Pancreas (tissue), 10 donors: ENCODE measurements at regions not wholly inside any gene's neighbourhood (a gene's known extent, or its start where the extent isn't known, plus 50 kb on each side); places are given as distances from the start of the nearest gene placed in this dataset.

Experiments used
- ATAC-seq, 4 donors: fragments of 200-7000 bp; cut with Tn5 transposase; one replicate each; pipeline versions ENCODE4 v1.8.0 to v1.9.1; 2020; ENCODE audit warnings: mild to moderate bottlenecking in 4 of 4, moderate library complexity in 4 of 4
- DNase-seq, 6 donors: peaks; one replicate each; pipeline ENCODE4 v3.0.0-alpha.2; 2020
- FAIRE-seq: peaks from 2 replicates; lab custom pipeline; 2012; peaks lifted over from hg19 to GRCh38; lab: Jason Lieb, UNC
- H3K27ac ChIP-seq, 4 donors: fragments of 200-600 bp; sonication (generic); 1 replicate in 3 of 4; 2 replicates in 1 of 4; pipeline versions ENCODE4 v1.5.0 to v1.8.0; 2020
- H3K27me3 ChIP-seq, 4 donors: fragments of 200-600 bp; one replicate each; pipeline ENCODE4 v1.8.0; 2021
- H3K36me3 ChIP-seq, 3 donors: fragments of 200-600 bp; sonication (generic) in 1 of 3; one replicate each; pipeline versions ENCODE4 v1.5.0 to v1.8.0; 2020 to 2021
- H3K4me1 ChIP-seq, 3 donors: fragments of 200-600 bp; one replicate each; pipeline ENCODE4 v1.8.0; 2021
- H3K4me3 ChIP-seq, 4 donors: fragments of 200-600 bp; sonication (generic) in 2 of 4; one replicate each; pipeline versions ENCODE4 v1.5.0 to v1.8.0; 2020 to 2021
- H3K9me3 ChIP-seq, 4 donors: fragments of 200-600 bp; one replicate each; pipeline ENCODE4 v1.8.0; 2021
- WGBS, 2 donors: extraction: QIAGEN DNeasy Blood & Tissue Kit; methylation state at CpG; one replicate each; pipeline ENCODE4 v1.1.7; 2013; 5-methylcytosine and 5-hydroxymethylcytosine counted together
- intact Hi-C, 3 donors: fragments of 100-400 bp; cut with DNase I; formaldehyde crosslinking; loops; one replicate each; pipeline versions ENCODE4 v1.11.1 to v1.14.2; 2022
- TF ChIP-seq, protein P1 (sequence below), 4 donors: fragments of 200-600 bp; sonication (generic) in 3 of 4; IDR thresholded peaks; one replicate each; pipeline versions ENCODE4 v1.5.0 to v1.8.0; 2021; ENCODE audit warnings: antibody characterized with exemption in 4 of 4
- donor health status: healthy with polysubstance abuse.
- donor health status: DM: no; HTN: no; CAD: no; lungs with moderate emphysema.
- donor health status: DM: no; HTN: no; CAD: no.
- donor health status: control.
- donor health status: control.
- donor health status: Bipolar disorder and iron deficiency.
- donor health status: DM: yes; HTN: yes; CAD: no.
- donor health status: DM: no; HTN: no; CAD: no.
- donor health status: DM: no; HTN: no; CAD: no.
- donor health status: DM: yes; HTN: yes; CAD: no.

DNA sequence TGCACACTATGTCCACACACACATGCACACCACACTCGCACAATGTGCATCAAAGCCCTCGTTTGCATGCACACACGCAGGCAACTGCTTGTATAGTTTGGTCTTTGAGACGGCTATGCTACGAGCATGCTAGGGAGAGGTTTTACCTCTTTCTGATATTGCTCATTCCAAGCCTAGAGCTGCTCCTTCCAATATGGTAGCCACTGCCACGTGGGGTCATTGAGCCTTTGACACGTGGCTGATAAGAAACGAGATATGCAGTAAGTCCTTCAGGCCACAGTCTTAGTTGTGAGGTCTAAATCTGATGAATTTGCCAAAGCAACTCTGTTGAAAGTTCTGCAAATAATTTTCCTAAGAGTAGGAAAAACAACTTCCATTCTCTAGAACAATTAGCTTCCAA lies 204.4 kb downstream of the KLF6 start:
- TF ChIP-seq, protein P1, sequence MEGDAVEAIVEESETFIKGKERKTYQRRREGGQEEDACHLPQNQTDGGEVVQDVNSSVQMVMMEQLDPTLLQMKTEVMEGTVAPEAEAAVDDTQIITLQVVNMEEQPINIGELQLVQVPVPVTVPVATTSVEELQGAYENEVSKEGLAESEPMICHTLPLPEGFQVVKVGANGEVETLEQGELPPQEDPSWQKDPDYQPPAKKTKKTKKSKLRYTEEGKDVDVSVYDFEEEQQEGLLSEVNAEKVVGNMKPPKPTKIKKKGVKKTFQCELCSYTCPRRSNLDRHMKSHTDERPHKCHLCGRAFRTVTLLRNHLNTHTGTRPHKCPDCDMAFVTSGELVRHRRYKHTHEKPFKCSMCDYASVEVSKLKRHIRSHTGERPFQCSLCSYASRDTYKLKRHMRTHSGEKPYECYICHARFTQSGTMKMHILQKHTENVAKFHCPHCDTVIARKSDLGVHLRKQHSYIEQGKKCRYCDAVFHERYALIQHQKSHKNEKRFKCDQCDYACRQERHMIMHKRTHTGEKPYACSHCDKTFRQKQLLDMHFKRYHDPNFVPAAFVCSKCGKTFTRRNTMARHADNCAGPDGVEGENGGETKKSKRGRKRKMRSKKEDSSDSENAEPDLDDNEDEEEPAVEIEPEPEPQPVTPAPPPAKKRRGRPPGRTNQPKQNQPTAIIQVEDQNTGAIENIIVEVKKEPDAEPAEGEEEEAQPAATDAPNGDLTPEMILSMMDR (IDR thresholded peaks at IDR 0.05), result no peak
- H3K27ac ChIP-seq, result no peak overlapping the region
- H3K4me3 ChIP-seq, result no peak overlapping the region
- FAIRE-seq (no peak), DNase-seq (no peak), ATAC-seq (no peak)
- no peaks in the 10 kb centered on the region for H3K36me3 ChIP-seq
- intact Hi-C loops, result no loop called here
- no peaks in the 10 kb centered on the region for H3K9me3 ChIP-seq
- H3K4me1 ChIP-seq, result no peaks in the 10 kb centered on the region
- WGBS, 2 donors, result 60 to 62% methylated on average over 8 of the region's 8 CpGs
- no peaks in the 10 kb centered on the region for H3K27me3 ChIP-seq

DNA sequence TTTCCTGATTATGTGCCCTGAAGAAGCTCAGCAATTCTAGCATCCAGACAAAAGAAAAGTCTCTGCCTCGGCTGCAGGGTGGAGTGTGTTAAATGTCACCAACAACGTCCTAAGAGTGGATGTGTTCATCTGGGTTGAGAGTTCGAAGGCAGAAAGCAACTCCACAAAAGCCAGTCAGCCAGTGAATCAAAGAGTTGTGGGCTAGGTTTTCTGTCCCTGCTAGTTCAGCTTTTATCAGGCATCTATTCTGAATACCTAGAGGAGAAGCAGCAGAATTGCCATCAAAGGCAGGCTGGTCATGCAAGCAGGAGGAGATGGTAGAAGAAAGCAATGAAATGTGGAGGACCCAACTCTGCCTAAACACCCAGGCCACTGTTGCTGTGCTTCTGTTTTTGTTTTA lies 205.2 kb downstream of the KLF6 start:
- TF ChIP-seq, protein P1 (IDR thresholded peaks at IDR 0.05), result no peak
- DNase-seq, result no peak
- no peak overlapping the region for H3K27ac ChIP-seq
- no peak for ATAC-seq
- intact Hi-C loops, result no loop called here
- no peaks in the 10 kb centered on the region for H3K4me1 ChIP-seq
- FAIRE-seq, result no peak
- H3K9me3 ChIP-seq, result no peaks in the 10 kb centered on the region
- H3K4me3 ChIP-seq, result no peak overlapping the region
- H3K36me3 ChIP-seq, result no peaks in the 10 kb centered on the region
- WGBS, 2 donors, result 24 to 33% methylated on average over 3 of the region's 3 CpGs
- no peaks in the 10 kb centered on the region for H3K27me3 ChIP-seq

- intact Hi-C loops, result no loop called here
- Histone ChIP-seq H3K27me3 (no peaks in the 10 kb centered on the region), H3K27ac (no peak overlapping the region), H3K4me3 (no peak overlapping the region), H3K36me3 (no peaks in the 10 kb centered on the region), H3K4me1 (no peaks in the 10 kb centered on the region), H3K9me3 (no peaks in the 10 kb centered on the region)
- DNase-seq (no peak), ATAC-seq (no peak), FAIRE-seq (no peak)
- TF ChIP-seq, protein P1 (IDR thresholded peaks at IDR 0.05), result no peak
Measured at GRCh38 chr10:3578682-3579081, 206.3 kb downstream of the KLF6 start.

DNA sequence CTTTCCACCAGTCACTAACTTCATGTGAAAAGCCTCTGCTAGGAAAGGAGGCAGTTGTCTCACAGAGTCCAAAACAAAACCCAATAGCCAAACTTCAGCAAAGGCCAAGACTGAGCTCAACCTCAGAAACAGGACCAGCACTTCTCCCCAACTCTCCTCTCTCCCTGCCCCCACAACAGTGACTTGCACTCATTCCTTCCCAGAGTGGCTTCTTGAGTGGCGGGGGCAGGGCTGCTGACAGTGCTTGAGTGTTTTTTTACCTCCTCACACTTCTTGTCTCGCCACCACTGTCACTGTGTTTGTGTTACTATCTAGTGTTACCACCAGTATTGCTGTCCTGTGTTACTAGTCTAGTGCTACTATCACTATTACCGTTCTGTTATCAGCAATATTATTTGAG lies 206.8 kb downstream of the KLF6 start:
- TF ChIP-seq, protein P1 (IDR thresholded peaks at IDR 0.05), result no peak
- DNase-seq (no peak), ATAC-seq (no peak), FAIRE-seq (no peak)
- H3K9me3 ChIP-seq, result no peaks in the 10 kb centered on the region
- H3K27ac ChIP-seq, result no peak overlapping the region
- no peaks in the 10 kb centered on the region for H3K36me3 ChIP-seq
- H3K27me3 ChIP-seq, result no peaks in the 10 kb centered on the region
- no peaks in the 10 kb centered on the region for H3K4me1 ChIP-seq
- intact Hi-C loops, result no loop called here
- H3K4me3 ChIP-seq, result no peak overlapping the region
- 62 to 75% methylated on average over 3 of the region's 3 CpGs for WGBS, 2 donors

- TF ChIP-seq, protein P1 (IDR thresholded peaks at IDR 0.05), result no peak
- Histone ChIP-seq H3K36me3 (no peaks in the 10 kb centered on the region), H3K4me1 (no peaks in the 10 kb centered on the region), H3K9me3 (no peaks in the 10 kb centered on the region), H3K27ac (no peak overlapping the region), H3K4me3 (no peak overlapping the region), H3K27me3 (no peaks in the 10 kb centered on the region)
- 62 to 74% methylated on average over 10 of the region's 10 CpGs for WGBS, 2 donors
- FAIRE-seq, result no peak
- no peak for ATAC-seq
- intact Hi-C loops, result no loop called here
- DNase-seq, result no peak
Measured at GRCh38 chr10:3574451-3574850, 210.6 kb downstream of the KLF6 start.
